ENCODE measurements at regions not wholly inside any gene's neighbourhood (a gene's known extent, or its start where the extent isn't known, plus 50 kb on each side); places are given as distances from the start of the nearest gene placed in this dataset.

DNA sequence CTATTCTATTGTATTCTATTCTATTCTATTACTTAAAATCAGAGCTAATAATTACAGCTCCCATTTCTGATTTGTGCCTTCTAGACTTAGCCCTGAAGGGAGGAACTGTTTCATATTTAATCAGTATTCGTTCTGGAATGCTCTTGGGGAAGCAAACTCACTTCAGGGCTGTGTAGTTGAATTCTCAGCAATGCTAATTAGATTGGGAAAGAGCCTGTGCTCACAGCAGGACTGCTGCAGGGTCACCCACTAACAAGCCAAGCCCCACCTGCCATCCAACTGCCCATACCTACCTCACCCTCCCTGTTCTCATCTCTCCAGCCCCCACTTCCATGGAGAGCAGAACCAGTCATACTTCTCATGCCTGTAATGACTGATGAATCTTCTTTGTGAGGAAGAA lies 464.2 kb downstream of the PTPRU start:
- Histone ChIP-seq H3K4me1 (ENCODE audit: insufficient read depth, low read length) (no peaks in the 10 kb centered on the region), H3K36me3 (ENCODE audit: insufficient read depth, low read length) (no peaks in the 10 kb centered on the region), H3K4me3 (ENCODE audit: insufficient read depth, low read depth, low read length) (no peak overlapping the region), H3K27ac (ENCODE audit: low read depth, low read length) (no peak overlapping the region), H3K9me3 (ENCODE audit: insufficient read depth, low read depth, low read length) (no peaks in the 10 kb centered on the region), H4K20me1 (ENCODE audit: insufficient read depth, low read length) (no peaks in the 10 kb centered on the region), H3K9ac (ENCODE audit: low read length) (no peak overlapping the region), H3K79me2 (ENCODE audit: insufficient read depth, low read length) (no peaks in the 10 kb centered on the region), H2AFZ (ENCODE audit: low read depth, low read length) (no peak overlapping the region), H3K27me3 (ENCODE audit: insufficient read depth, low read length) (no peaks in the 10 kb centered on the region), H3K4me2 (ENCODE audit: low read length) (no peak overlapping the region)
- H3K27me3 Mint-ChIP-seq (ENCODE audit: low read depth, unreplicated experiment) = peaks cover 44% of the 10 kb centered on the region
- no peaks in the 10 kb centered on the region for H3K4me1 Mint-ChIP-seq (ENCODE audit: low read depth, unreplicated experiment)
- DNase-seq (ENCODE audit: low read depth) = no peak
- no peak for TF ChIP-seq EZH2 (IDR thresholded peaks at IDR 0.05; ENCODE audit: insufficient read depth, low read length)
- TF ChIP-seq, protein P1, sequence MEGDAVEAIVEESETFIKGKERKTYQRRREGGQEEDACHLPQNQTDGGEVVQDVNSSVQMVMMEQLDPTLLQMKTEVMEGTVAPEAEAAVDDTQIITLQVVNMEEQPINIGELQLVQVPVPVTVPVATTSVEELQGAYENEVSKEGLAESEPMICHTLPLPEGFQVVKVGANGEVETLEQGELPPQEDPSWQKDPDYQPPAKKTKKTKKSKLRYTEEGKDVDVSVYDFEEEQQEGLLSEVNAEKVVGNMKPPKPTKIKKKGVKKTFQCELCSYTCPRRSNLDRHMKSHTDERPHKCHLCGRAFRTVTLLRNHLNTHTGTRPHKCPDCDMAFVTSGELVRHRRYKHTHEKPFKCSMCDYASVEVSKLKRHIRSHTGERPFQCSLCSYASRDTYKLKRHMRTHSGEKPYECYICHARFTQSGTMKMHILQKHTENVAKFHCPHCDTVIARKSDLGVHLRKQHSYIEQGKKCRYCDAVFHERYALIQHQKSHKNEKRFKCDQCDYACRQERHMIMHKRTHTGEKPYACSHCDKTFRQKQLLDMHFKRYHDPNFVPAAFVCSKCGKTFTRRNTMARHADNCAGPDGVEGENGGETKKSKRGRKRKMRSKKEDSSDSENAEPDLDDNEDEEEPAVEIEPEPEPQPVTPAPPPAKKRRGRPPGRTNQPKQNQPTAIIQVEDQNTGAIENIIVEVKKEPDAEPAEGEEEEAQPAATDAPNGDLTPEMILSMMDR (IDR thresholded peaks at IDR 0.05; ENCODE audit: insufficient read depth, low read depth, low read length) = no peak
- no peaks in the 10 kb centered on the region for H3K36me3 Mint-ChIP-seq (ENCODE audit: low read depth, unreplicated experiment)
- no peak for FAIRE-seq
- no peak overlapping the region for H3K4me3 Mint-ChIP-seq (ENCODE audit: unreplicated experiment)
- H3K27ac Mint-ChIP-seq (ENCODE audit: unreplicated experiment) = no peak overlapping the region
- H3K9me3 Mint-ChIP-seq (ENCODE audit: unreplicated experiment) = no peaks in the 10 kb centered on the region

DNA sequence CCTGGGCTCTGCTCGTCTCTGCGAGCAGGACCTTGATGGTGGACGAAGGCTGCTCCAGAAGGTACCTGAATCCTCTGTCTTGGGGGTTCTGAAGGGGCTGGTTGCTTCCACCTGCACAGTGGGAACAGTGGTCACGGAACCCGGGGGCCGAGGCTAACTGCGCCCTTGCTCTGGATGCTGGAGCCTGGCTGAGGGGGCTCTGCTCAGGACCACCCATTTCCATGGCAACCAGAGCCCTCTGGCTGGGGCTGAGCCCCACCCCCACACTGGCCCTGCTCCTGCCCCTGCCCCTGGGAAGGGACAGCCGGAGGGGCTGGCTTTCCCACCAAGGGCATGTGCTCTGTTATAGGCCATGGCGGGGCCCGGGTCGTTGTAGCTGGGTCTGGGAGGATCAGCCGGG lies 462.3 kb downstream of the PTPRU start:
- Histone ChIP-seq H4K20me1 (ENCODE audit: insufficient read depth, low read length) (no peaks in the 10 kb centered on the region), H3K4me1 (ENCODE audit: insufficient read depth, low read length) (no peaks in the 10 kb centered on the region), H3K9ac (ENCODE audit: low read length) (no peak overlapping the region), H3K27ac (ENCODE audit: low read depth, low read length) (no peak overlapping the region), H3K4me3 (ENCODE audit: insufficient read depth, low read depth, low read length) (no peak overlapping the region), H3K36me3 (ENCODE audit: insufficient read depth, low read length) (no peaks in the 10 kb centered on the region), H2AFZ (ENCODE audit: low read depth, low read length) (no peak overlapping the region), H3K79me2 (ENCODE audit: insufficient read depth, low read length) (no peaks in the 10 kb centered on the region), H3K9me3 (ENCODE audit: insufficient read depth, low read depth, low read length) (peaks cover 2% of the 10 kb centered on the region), H3K27me3 (ENCODE audit: insufficient read depth, low read length) (no peaks in the 10 kb centered on the region), H3K4me2 (ENCODE audit: low read length) (no peak overlapping the region)
- Mint-ChIP-seq H3K4me3 (ENCODE audit: unreplicated experiment) (no peak overlapping the region), H3K9me3 (ENCODE audit: unreplicated experiment) (peaks cover 3% of the 10 kb centered on the region), H3K27me3 (ENCODE audit: low read depth, unreplicated experiment) (peaks cover 44% of the 10 kb centered on the region), H3K36me3 (ENCODE audit: low read depth, unreplicated experiment) (no peaks in the 10 kb centered on the region), H3K27ac (ENCODE audit: unreplicated experiment) (no peak overlapping the region), H3K4me1 (ENCODE audit: low read depth, unreplicated experiment) (no peaks in the 10 kb centered on the region)
- DNase-seq (ENCODE audit: low read depth) (no peak), FAIRE-seq (no peak)
- no peak for TF ChIP-seq EZH2 (IDR thresholded peaks at IDR 0.05; ENCODE audit: insufficient read depth, low read length)
- TF ChIP-seq, protein P1 (IDR thresholded peaks at IDR 0.05; ENCODE audit: insufficient read depth, low read depth, low read length) = no peak

DNA sequence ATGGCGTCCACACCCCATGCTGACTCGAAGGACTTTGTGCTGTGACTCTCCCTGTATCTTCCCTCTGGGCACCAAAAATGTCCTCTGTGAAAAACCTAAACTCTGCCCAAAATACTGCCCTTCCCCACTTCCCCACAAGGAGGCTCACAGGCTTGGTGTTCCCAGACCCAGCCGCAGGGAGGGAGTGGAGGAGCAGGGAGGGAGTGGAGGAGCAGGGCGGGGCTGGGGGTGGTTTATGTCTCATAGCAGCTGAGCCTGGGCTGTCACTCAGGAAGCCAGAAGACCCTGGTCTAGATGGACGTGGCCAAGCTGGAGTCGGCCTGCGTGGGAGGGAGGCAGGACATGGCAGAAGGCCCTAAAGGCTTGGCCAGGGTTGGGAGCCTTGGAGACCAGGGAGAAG lies 461.7 kb downstream of the PTPRU start:
- Mint-ChIP-seq H3K9me3 (ENCODE audit: unreplicated experiment) (peaks cover 6% of the 10 kb centered on the region), H3K4me3 (ENCODE audit: unreplicated experiment) (no peak overlapping the region), H3K27ac (ENCODE audit: unreplicated experiment) (no peak overlapping the region), H3K36me3 (ENCODE audit: low read depth, unreplicated experiment) (no peaks in the 10 kb centered on the region), H3K4me1 (ENCODE audit: low read depth, unreplicated experiment) (no peaks in the 10 kb centered on the region), H3K27me3 (ENCODE audit: low read depth, unreplicated experiment) (peaks cover 44% of the 10 kb centered on the region)
- no peaks in the 10 kb centered on the region for H3K36me3 ChIP-seq (ENCODE audit: insufficient read depth, low read length)
- no peaks in the 10 kb centered on the region for H4K20me1 ChIP-seq (ENCODE audit: insufficient read depth, low read length)
- H3K27me3 ChIP-seq (ENCODE audit: insufficient read depth, low read length) = no peaks in the 10 kb centered on the region
- H2AFZ ChIP-seq (ENCODE audit: low read depth, low read length) = no peak overlapping the region
- H3K9ac ChIP-seq (ENCODE audit: low read length) = no peak overlapping the region
- DNase-seq (ENCODE audit: low read depth) (peak; percentile 64), FAIRE-seq (no peak)
- no peak for TF ChIP-seq EZH2 (IDR thresholded peaks at IDR 0.05; ENCODE audit: insufficient read depth, low read length)
- TF ChIP-seq, protein P1 (IDR thresholded peaks at IDR 0.05; ENCODE audit: insufficient read depth, low read depth, low read length) = peak; percentile 56
- no peak overlapping the region for H3K4me2 ChIP-seq (ENCODE audit: low read length)
- no peak overlapping the region for H3K27ac ChIP-seq (ENCODE audit: low read depth, low read length)
- no peaks in the 10 kb centered on the region for H3K79me2 ChIP-seq (ENCODE audit: insufficient read depth, low read length)
- no peak overlapping the region for H3K4me3 ChIP-seq (ENCODE audit: insufficient read depth, low read depth, low read length)
- H3K9me3 ChIP-seq (ENCODE audit: insufficient read depth, low read depth, low read length) = peaks cover 2% of the 10 kb centered on the region
- H3K4me1 ChIP-seq (ENCODE audit: insufficient read depth, low read length) = no peaks in the 10 kb centered on the region
